Esophagus muscularis mucosa (tissue), 4 donors: ENCODE measurements at regions not wholly inside any gene's neighbourhood (a gene's known extent, or its start where the extent isn't known, plus 50 kb on each side); places are given as distances from the start of the nearest gene placed in this dataset.

Experiments used
- DNase-seq: peaks from one replicate; pipeline ENCODE4 v3.0.0-alpha.2; 2017; ENCODE audit errors: extremely low spot score
- H3K27ac ChIP-seq, 4 donors: fragments of 200-600 bp; sonication (generic); replicated peaks in 1 of 4; 1 replicate in 3 of 4; 2 replicates in 1 of 4; pipeline ENCODE4 v1.5.1; 2016 to 2019; ENCODE audit warnings: mild to moderate bottlenecking in 1 of 4
- H3K27me3 ChIP-seq, 4 donors: fragments of 200-600 bp; sonication (generic); one replicate each; pipeline versions ENCODE4 v1.5.1 to v1.6.0; 2016 to 2019
- H3K36me3 ChIP-seq, 4 donors: fragments of 200-600 bp; sonication (generic); one replicate each; pipeline ENCODE4 v1.5.1; 2016 to 2019
- H3K4me1 ChIP-seq, 4 donors: fragments of 200-600 bp; sonication (generic); one replicate each; pipeline ENCODE4 v1.5.1; 2016 to 2019
- H3K4me3 ChIP-seq, 4 donors: fragments of 200-600 bp; sonication (generic); 1 replicate in 2 of 4; 2 replicates in 2 of 4; pipeline ENCODE4 v1.5.1; 2016 to 2019; ENCODE audit warnings: mild to moderate bottlenecking in 4 of 4, moderate library complexity in 1 of 4
- H3K9me3 ChIP-seq, 4 donors: fragments of 200-600 bp; sonication (generic); 1 replicate in 3 of 4; 2 replicates in 1 of 4; pipeline ENCODE4 v1.5.1; 2016 to 2019
- EP300 ChIP-seq: sonication (generic); formaldehyde crosslinking; IDR thresholded peaks from one replicate; pipeline ENCODE4 v1.6.1; 2017; ENCODE audit warnings: antibody characterized with exemption
- POLR2A ChIP-seq: fragments of 450-650 bp; IDR thresholded peaks from one replicate; pipeline ENCODE4 v1.6.1; 2017; ENCODE audit warnings: antibody characterized with exemption, moderate library complexity, mild to moderate bottlenecking, low read depth
- POLR2AphosphoS5 ChIP-seq, 2 donors: sonication (generic); formaldehyde crosslinking; IDR thresholded peaks; one replicate each; pipeline ENCODE4 v1.6.1; 2017; ENCODE audit warnings: antibody characterized with exemption in 2 of 2
- WGBS: methylation state at CpG from one replicate; pipeline ENCODE4 v1.1.5; 2018; 5-methylcytosine and 5-hydroxymethylcytosine counted together
- intact Hi-C: fragments of 100-400 bp; cut with DNase I; formaldehyde crosslinking; loops from one replicate; pipeline ENCODE4 v1.15.1; 2023
- small RNA-seq, 3 donors: library from RNA; depleted of rRNA; stranded (forward); fragments of <200 nt; gene quantifications; one replicate each; pipeline ENCODE3, GENCODE V24; 2016
- TF ChIP-seq, protein P1 (sequence below), 3 experiments: fragments of 200-600 bp in 2 of 3; fragments of 450-650 bp in 1 of 3; sonication (generic) in 2 of 3; IDR thresholded peaks; one replicate each; pipeline ENCODE4 v1.5.1; 2017 to 2019; ENCODE audit warnings: antibody characterized with exemption in 3 of 3, mild to moderate bottlenecking in 2 of 3, moderate library complexity in 1 of 3

DNA sequence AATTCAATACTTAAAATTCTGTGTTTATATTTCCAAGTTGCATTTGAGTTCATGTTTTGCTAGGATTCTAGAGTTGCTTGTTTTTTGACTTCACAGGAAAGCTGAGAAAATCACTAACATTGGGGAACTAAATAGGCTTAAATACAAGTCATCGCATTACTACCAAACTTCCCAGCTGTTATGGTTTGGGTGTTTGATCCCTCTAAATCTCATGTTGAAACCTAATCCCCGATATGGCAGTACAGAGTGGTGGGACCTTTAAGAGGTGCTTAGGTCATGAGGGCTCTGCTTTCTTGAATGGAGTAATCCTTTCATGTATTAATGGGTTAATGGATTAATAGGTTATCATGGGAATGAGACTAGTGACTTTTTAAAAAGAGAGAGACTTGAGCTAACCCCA lies 77.2 kb upstream of the ARPP21 start:
- Histone ChIP-seq H3K4me1 (no peaks in the 10 kb centered on the region), H3K27ac (no peak overlapping the region), H3K36me3 (no peaks in the 10 kb centered on the region), H3K27me3 (no peaks in the 10 kb centered on the region), H3K4me3 (no peak overlapping the region), H3K9me3 (peaks cover 0 to 15% (median 5%) of the 10 kb centered on the region in 4 donors)
- TF ChIP-seq POLR2AphosphoS5 (IDR thresholded peaks at IDR 0.05) = no peak
- TF ChIP-seq POLR2A = no peak
- TF ChIP-seq, protein P1, sequence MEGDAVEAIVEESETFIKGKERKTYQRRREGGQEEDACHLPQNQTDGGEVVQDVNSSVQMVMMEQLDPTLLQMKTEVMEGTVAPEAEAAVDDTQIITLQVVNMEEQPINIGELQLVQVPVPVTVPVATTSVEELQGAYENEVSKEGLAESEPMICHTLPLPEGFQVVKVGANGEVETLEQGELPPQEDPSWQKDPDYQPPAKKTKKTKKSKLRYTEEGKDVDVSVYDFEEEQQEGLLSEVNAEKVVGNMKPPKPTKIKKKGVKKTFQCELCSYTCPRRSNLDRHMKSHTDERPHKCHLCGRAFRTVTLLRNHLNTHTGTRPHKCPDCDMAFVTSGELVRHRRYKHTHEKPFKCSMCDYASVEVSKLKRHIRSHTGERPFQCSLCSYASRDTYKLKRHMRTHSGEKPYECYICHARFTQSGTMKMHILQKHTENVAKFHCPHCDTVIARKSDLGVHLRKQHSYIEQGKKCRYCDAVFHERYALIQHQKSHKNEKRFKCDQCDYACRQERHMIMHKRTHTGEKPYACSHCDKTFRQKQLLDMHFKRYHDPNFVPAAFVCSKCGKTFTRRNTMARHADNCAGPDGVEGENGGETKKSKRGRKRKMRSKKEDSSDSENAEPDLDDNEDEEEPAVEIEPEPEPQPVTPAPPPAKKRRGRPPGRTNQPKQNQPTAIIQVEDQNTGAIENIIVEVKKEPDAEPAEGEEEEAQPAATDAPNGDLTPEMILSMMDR (IDR thresholded peaks at IDR 0.05) = no peak
- TF ChIP-seq EP300 = no peak
- no peak for DNase-seq
- intact Hi-C loops = no loop called here
- WGBS = 89% methylated on average over 2 of the region's 2 CpGs

DNA sequence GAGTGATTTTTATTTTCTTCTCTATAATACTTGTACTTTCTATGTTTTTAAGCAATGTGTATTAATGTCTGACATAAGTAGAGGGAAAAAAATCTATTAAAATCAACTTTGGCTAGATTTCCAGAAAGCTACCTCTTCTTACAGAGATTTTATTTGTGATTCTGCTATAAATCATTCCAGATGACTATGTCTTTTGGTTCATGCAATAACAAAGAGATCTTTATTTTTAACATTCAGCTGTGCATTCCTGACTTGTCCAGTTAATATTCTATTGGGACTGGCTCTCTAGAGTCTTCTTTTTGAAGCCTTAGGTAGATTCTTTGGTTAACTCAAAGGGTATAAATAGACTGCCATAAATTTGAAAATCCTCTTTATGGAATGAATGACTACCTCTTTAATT lies 74.3 kb upstream of the ARPP21 start:
- no peaks in the 10 kb centered on the region for H3K36me3 ChIP-seq

More for the DNA sequence above, 74.3 kb upstream of the ARPP21 start:
- Histone ChIP-seq H3K27ac (no peak overlapping the region), H3K9me3 (no peaks in the 10 kb centered on the region), H3K27me3 (no peaks in the 10 kb centered on the region), H3K4me3 (no peak overlapping the region), H3K4me1 (no peaks in the 10 kb centered on the region)
- TF ChIP-seq POLR2AphosphoS5 (IDR thresholded peaks at IDR 0.05) (no peak), POLR2A (no peak), EP300 (no peak)
- TF ChIP-seq, protein P1 (IDR thresholded peaks at IDR 0.05) = no peak
- intact Hi-C loops = no loop called here
- no peak for DNase-seq

Small RNAs in the stretch of these regions (small RNA-seq; reads per million reads assigned to genes)
- gene RNU6-243P = 0 reads per million in 3 donors
